NB4 (cell line): ENCODE measurements at regions not wholly inside any gene's neighbourhood (a gene's known extent, or its start where the extent isn't known, plus 50 kb on each side); places are given as distances from the start of the nearest gene placed in this dataset.

Source experiments
- POLR2A ChIP-seq: IDR thresholded peaks from 2 replicates; pipeline ENCODE4 v1.6.1; 2011; ENCODE audit warnings: mild to moderate bottlenecking; ENCODE audit not compliant: insufficient read length; ENCODE audit errors: extremely low read depth
- TF ChIP-seq, protein P1 (sequence below): IDR thresholded peaks from one replicate; pipeline ENCODE4 v1.5.1; 2012; ENCODE audit warnings: low read depth, low read length

GRCh38 chr5:143682929-143683386 is 129.0 kb upstream of the HMHB1 start:
- TF ChIP-seq, protein P1, sequence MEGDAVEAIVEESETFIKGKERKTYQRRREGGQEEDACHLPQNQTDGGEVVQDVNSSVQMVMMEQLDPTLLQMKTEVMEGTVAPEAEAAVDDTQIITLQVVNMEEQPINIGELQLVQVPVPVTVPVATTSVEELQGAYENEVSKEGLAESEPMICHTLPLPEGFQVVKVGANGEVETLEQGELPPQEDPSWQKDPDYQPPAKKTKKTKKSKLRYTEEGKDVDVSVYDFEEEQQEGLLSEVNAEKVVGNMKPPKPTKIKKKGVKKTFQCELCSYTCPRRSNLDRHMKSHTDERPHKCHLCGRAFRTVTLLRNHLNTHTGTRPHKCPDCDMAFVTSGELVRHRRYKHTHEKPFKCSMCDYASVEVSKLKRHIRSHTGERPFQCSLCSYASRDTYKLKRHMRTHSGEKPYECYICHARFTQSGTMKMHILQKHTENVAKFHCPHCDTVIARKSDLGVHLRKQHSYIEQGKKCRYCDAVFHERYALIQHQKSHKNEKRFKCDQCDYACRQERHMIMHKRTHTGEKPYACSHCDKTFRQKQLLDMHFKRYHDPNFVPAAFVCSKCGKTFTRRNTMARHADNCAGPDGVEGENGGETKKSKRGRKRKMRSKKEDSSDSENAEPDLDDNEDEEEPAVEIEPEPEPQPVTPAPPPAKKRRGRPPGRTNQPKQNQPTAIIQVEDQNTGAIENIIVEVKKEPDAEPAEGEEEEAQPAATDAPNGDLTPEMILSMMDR, result no peak
- TF ChIP-seq POLR2A, result no peak
